ENCODE measurements at regions not wholly inside any gene's neighbourhood (a gene's known extent, or its start where the extent isn't known, plus 50 kb on each side); places are given as distances from the start of the nearest gene placed in this dataset.

GRCh38 chr2:34403512-34403911 lies 804.4 kb upstream of the FAM98A start:
- TF ChIP-seq CTCF (conservative IDR thresholded peaks at IDR 0.05; ENCODE audit: low read depth, low read length) (no peak), EZH2 (IDR thresholded peaks at IDR 0.05; ENCODE audit: borderline replicate concordance, low read depth, low read length, poor library complexity, severe bottlenecking) (no peak)
